ENCODE measurements at regions not wholly inside any gene's neighbourhood (a gene's known extent, or its start where the extent isn't known, plus 50 kb on each side); places are given as distances from the start of the nearest gene placed in this dataset.

DNA sequence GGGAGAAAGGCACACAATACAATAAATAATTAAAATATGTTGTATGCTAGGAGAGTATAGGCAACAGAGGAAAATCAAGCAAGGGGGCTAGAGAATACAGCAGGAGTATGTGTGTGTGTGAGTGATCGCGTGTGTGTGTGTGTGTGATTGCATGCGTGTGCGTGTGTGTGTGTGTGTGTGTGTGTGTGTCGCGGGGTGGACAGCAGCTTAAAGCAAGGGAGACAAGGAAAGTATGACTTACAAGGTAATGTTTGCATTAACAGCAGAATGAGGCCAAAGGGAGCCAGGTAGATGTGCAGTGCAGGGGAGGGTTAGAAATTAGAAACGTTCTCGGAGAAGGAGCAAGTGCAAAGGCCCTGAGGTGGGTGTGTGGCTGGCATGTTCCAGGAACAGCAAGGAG, 57.4 kb upstream of the KCNA1 start:
- no peak overlapping the region for H2AK5ac ChIP-seq (ENCODE audit: low read length, severe bottlenecking)
- H2AFZ ChIP-seq (ENCODE audit: low read depth, low read length) = no peak overlapping the region
- no peaks in the 10 kb centered on the region for H3K36me3 ChIP-seq (ENCODE audit: control insufficient read depth in 1 of 2, insufficient read depth in 2 of 2, low read depth in 1 of 2, low read length in 2 of 2)
- no peak overlapping the region for H2BK120ac ChIP-seq (ENCODE audit: low read depth, low read length)
- 93% methylated on average over 8 of the region's 8 CpGs for WGBS
- H3K4me3 ChIP-seq (ENCODE audit: insufficient read depth in 1 of 2, low read depth in 1 of 2, low read length in 2 of 2) = no peak overlapping the region
- no peak overlapping the region for H2BK5ac ChIP-seq (ENCODE audit: low read depth, low read length, poor library complexity, severe bottlenecking)
- H3K4me2 ChIP-seq (ENCODE audit: low read length, poor library complexity, severe bottlenecking) = no peak overlapping the region
- H3K18ac ChIP-seq (ENCODE audit: low read depth in 1 of 2, low read length in 2 of 2) = no peak overlapping the region
- H3K9ac ChIP-seq (ENCODE audit: low read length) = no peak overlapping the region
- H3K14ac ChIP-seq (ENCODE audit: low read length in 2 of 2) = no peak overlapping the region
- no peak overlapping the region for H2BK12ac ChIP-seq (ENCODE audit: low read length in 2 of 2)
- no peak overlapping the region for H3K27ac ChIP-seq (ENCODE audit: low read length, poor library complexity, severe bottlenecking)
- no peak for DNase-seq
- no peak overlapping the region for H3K4ac ChIP-seq (ENCODE audit: low read depth in 1 of 2, low read length in 2 of 2)
- H2BK15ac ChIP-seq (ENCODE audit: low read depth, poor library complexity, severe bottlenecking) = no peak overlapping the region
- H4K8ac ChIP-seq (ENCODE audit: low read length) = no peak overlapping the region
- H3K27me3 ChIP-seq (ENCODE audit: control insufficient read depth in 1 of 2, insufficient read depth in 1 of 2, low read length in 2 of 2) = peaks cover 36 to 38% of the 10 kb centered on the region in 2 experiments
- H3K9me3 ChIP-seq (ENCODE audit: control insufficient read depth, low read length) = no peaks in the 10 kb centered on the region
- no peaks in the 10 kb centered on the region for H3K4me1 ChIP-seq (ENCODE audit: control insufficient read depth, insufficient read depth, low read depth, low read length)
- H3K79me1 ChIP-seq (replicated peaks; ENCODE audit: low read length, poor library complexity, severe bottlenecking) = no peaks in the 10 kb centered on the region
- H3K23ac ChIP-seq (ENCODE audit: low read length in 2 of 2) = no peak overlapping the region
- no peak overlapping the region for H4K91ac ChIP-seq (ENCODE audit: low read length)

DNA sequence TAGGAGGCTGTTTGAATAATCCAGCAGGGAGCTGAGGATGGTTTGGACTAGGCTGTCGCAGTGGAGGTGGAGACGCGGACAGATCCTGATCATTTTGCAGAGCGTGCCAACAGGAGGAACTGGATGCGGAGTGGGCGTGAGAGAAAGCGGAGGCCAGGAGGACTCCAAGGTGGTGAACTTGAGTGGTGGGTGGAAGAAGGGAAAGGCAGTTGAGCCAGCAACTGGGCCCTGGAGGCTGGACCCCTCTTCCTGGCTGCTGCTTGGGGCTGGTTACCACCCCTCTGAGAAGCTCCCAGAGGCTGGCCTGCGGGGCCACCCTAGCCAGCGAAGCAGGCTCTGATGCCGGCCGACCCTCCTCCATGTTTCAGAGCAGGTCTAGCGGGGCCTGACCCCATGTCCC, 56.8 kb upstream of the KCNA1 start:
- H3K4me1 ChIP-seq (ENCODE audit: control insufficient read depth, insufficient read depth, low read depth, low read length) = no peaks in the 10 kb centered on the region
- no peak overlapping the region for H2AFZ ChIP-seq (ENCODE audit: low read depth, low read length)
- no peak overlapping the region for H4K8ac ChIP-seq (ENCODE audit: low read length)
- no peak overlapping the region for H2BK5ac ChIP-seq (ENCODE audit: low read depth, low read length, poor library complexity, severe bottlenecking)
- H2BK120ac ChIP-seq (ENCODE audit: low read depth, low read length) = no peak overlapping the region
- no peak overlapping the region for H4K91ac ChIP-seq (ENCODE audit: low read length)
- H3K4ac ChIP-seq (ENCODE audit: low read depth in 1 of 2, low read length in 2 of 2) = no peak overlapping the region
- DNase-seq = no peak
- H3K4me2 ChIP-seq (ENCODE audit: low read length, poor library complexity, severe bottlenecking) = no peak overlapping the region
- no peak overlapping the region for H2BK12ac ChIP-seq (ENCODE audit: low read length in 2 of 2)
- H3K23ac ChIP-seq (ENCODE audit: low read length in 2 of 2) = no peak overlapping the region
- H2AK5ac ChIP-seq (ENCODE audit: low read length, severe bottlenecking) = no peak overlapping the region
- no peaks in the 10 kb centered on the region for H3K79me1 ChIP-seq (replicated peaks; ENCODE audit: low read length, poor library complexity, severe bottlenecking)
- peaks cover 36 to 39% of the 10 kb centered on the region in 2 experiments for H3K27me3 ChIP-seq (ENCODE audit: control insufficient read depth in 1 of 2, insufficient read depth in 1 of 2, low read length in 2 of 2)
- 97% methylated on average over 8 of the region's 12 CpGs for whole genome bisulfite sequencing
- H3K36me3 ChIP-seq (ENCODE audit: control insufficient read depth in 1 of 2, insufficient read depth in 2 of 2, low read depth in 1 of 2, low read length in 2 of 2) = no peaks in the 10 kb centered on the region
- no peak overlapping the region for H2BK15ac ChIP-seq (ENCODE audit: low read depth, poor library complexity, severe bottlenecking)
- H3K9ac ChIP-seq (ENCODE audit: low read length) = no peak overlapping the region
- no peak overlapping the region for H3K4me3 ChIP-seq (ENCODE audit: insufficient read depth in 1 of 2, low read depth in 1 of 2, low read length in 2 of 2)
- H3K18ac ChIP-seq (ENCODE audit: low read depth in 1 of 2, low read length in 2 of 2) = no peak overlapping the region
- H3K14ac ChIP-seq (ENCODE audit: low read length in 2 of 2) = no peak overlapping the region
- H3K27ac ChIP-seq (ENCODE audit: low read length, poor library complexity, severe bottlenecking) = no peak overlapping the region
- H3K9me3 ChIP-seq (ENCODE audit: control insufficient read depth, low read length) = no peaks in the 10 kb centered on the region

DNA sequence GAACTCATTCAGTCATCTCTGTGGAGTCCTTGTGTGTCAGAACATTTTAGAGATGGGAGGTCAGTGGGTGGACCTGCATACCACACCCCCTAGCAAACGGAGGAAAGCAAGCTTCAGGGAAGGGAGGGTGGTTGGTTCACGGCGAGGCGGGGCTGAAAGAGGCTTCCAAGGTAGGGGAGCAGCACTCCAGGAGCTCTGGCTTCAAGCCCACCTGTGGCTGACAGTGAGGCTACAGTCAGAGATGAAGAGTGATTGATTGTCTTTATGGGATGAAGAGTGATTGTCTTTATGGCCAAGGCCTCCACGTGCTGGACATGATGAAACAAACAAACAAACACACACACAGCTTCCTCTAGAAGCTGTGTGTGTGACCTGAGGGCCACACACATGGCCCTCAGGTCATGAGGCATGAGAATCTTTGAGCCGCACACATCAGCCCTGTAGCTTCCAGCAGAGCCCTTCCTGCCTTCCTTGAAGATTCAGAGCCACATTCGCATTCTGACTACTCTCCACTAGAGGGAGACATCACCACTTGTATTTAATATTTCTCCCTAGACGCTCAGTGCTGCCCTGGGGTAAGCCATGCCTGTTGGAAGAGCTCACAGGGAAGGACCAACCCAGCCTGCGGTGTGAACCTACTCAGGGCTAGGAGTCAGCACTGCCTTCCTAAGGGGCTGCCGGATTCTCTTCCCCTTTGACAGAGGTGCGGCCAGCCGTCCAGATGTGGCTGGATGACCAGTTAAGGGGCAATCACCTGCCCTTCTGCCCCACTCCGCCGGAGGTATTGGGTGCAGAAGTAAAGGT, 54.4 kb upstream of the KCNA1 start:
- Histone ChIP-seq H2BK5ac (ENCODE audit: low read depth, low read length, poor library complexity, severe bottlenecking) (no peak overlapping the region), H2BK120ac (ENCODE audit: low read depth, low read length) (no peak overlapping the region), H3K27me3 (ENCODE audit: control insufficient read depth in 1 of 2, insufficient read depth in 1 of 2, low read length in 2 of 2) (peaks cover 52 to 57% of the 10 kb centered on the region in 2 experiments), H2BK15ac (ENCODE audit: low read depth, poor library complexity, severe bottlenecking) (no peak overlapping the region), H3K27ac (ENCODE audit: low read length, poor library complexity, severe bottlenecking) (no peak overlapping the region), H3K9me3 (ENCODE audit: control insufficient read depth, low read length) (no peaks in the 10 kb centered on the region), H3K4me2 (ENCODE audit: low read length, poor library complexity, severe bottlenecking) (no peak overlapping the region), H3K36me3 (ENCODE audit: control insufficient read depth in 1 of 2, insufficient read depth in 2 of 2, low read depth in 1 of 2, low read length in 2 of 2) (no peaks in the 10 kb centered on the region), H3K79me1 (replicated peaks; ENCODE audit: low read length, poor library complexity, severe bottlenecking) (no peaks in the 10 kb centered on the region), H2AK5ac (ENCODE audit: low read length, severe bottlenecking) (no peak overlapping the region), H4K91ac (ENCODE audit: low read length) (no peak overlapping the region), H2AFZ (ENCODE audit: low read depth, low read length) (no peak overlapping the region), H3K9ac (ENCODE audit: low read length) (no peak overlapping the region), H3K14ac (ENCODE audit: low read length in 2 of 2) (no peak overlapping the region), H3K4ac (ENCODE audit: low read depth in 1 of 2, low read length in 2 of 2) (no peak overlapping the region), H4K8ac (ENCODE audit: low read length) (no peak overlapping the region), H3K18ac (ENCODE audit: low read depth in 1 of 2, low read length in 2 of 2) (no peak overlapping the region), H3K23ac (ENCODE audit: low read length in 2 of 2) (no peak overlapping the region), H3K4me1 (ENCODE audit: control insufficient read depth, insufficient read depth, low read depth, low read length) (peaks cover 1% of the 10 kb centered on the region), H2BK12ac (ENCODE audit: low read length in 2 of 2) (no peak overlapping the region), H3K4me3 (ENCODE audit: insufficient read depth in 1 of 2, low read depth in 1 of 2, low read length in 2 of 2) (no peak overlapping the region)
- DNase-seq = peak; percentile 67
- WGBS = 47% methylated on average over 14 of the region's 14 CpGs

DNA sequence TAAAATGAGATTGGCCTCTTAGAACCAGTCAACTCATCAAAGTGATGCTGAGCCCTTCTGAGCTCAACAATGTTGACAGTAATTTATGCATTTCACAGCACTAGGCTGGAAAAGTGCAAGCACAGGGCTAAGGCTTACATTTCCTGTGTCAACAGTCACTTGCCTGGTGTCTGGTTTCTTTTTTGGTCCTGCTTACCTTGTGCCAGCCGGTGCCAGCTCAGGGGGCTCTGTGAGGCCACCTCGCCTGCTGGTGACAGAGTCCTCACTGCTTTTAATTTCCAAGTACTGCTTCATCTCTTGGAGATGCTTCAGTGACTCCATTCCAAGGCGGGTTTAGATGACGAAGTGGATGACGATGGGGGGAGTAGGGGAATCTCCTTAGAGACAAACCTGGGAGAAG, 53.1 kb upstream of the KCNA1 start:
- no peaks in the 10 kb centered on the region for H3K36me3 ChIP-seq (ENCODE audit: control insufficient read depth in 1 of 2, insufficient read depth in 2 of 2, low read depth in 1 of 2, low read length in 2 of 2)
- H4K91ac ChIP-seq (ENCODE audit: low read length) = no peak overlapping the region
- no peak overlapping the region for H3K4me2 ChIP-seq (ENCODE audit: low read length, poor library complexity, severe bottlenecking)
- H3K27ac ChIP-seq (ENCODE audit: low read length, poor library complexity, severe bottlenecking) = no peak overlapping the region
- H2BK5ac ChIP-seq (ENCODE audit: low read depth, low read length, poor library complexity, severe bottlenecking) = no peak overlapping the region
- H3K9me3 ChIP-seq (ENCODE audit: control insufficient read depth, low read length) = no peaks in the 10 kb centered on the region
- DNase-seq = no peak
- H2AK5ac ChIP-seq (ENCODE audit: low read length, severe bottlenecking) = no peak overlapping the region
- H2BK15ac ChIP-seq (ENCODE audit: low read depth, poor library complexity, severe bottlenecking) = no peak overlapping the region
- no peak overlapping the region for H2AFZ ChIP-seq (ENCODE audit: low read depth, low read length)
- 66% methylated on average over 3 of the region's 5 CpGs for WGBS
- H3K18ac ChIP-seq (ENCODE audit: low read depth in 1 of 2, low read length in 2 of 2) = no peak overlapping the region
- H2BK12ac ChIP-seq (ENCODE audit: low read length in 2 of 2) = no peak overlapping the region
- peaks cover 57 to 61% of the 10 kb centered on the region in 2 experiments for H3K27me3 ChIP-seq (ENCODE audit: control insufficient read depth in 1 of 2, insufficient read depth in 1 of 2, low read length in 2 of 2)
- H3K4ac ChIP-seq (ENCODE audit: low read depth in 1 of 2, low read length in 2 of 2) = no peak overlapping the region
- no peak overlapping the region for H3K14ac ChIP-seq (ENCODE audit: low read length in 2 of 2)
- H3K9ac ChIP-seq (ENCODE audit: low read length) = no peak overlapping the region
- no peak overlapping the region for H3K23ac ChIP-seq (ENCODE audit: low read length in 2 of 2)
- no peaks in the 10 kb centered on the region for H3K79me1 ChIP-seq (replicated peaks; ENCODE audit: low read length, poor library complexity, severe bottlenecking)
- H2BK120ac ChIP-seq (ENCODE audit: low read depth, low read length) = no peak overlapping the region
- no peak overlapping the region for H3K4me3 ChIP-seq (ENCODE audit: insufficient read depth in 1 of 2, low read depth in 1 of 2, low read length in 2 of 2)
- peaks cover 1% of the 10 kb centered on the region for H3K4me1 ChIP-seq (ENCODE audit: control insufficient read depth, insufficient read depth, low read depth, low read length)
- no peak overlapping the region for H4K8ac ChIP-seq (ENCODE audit: low read length)

All from mesenchymal stem cell (in vitro differentiated cells and primary cell).